SK-N-SH treated with all-trans-retinoic acid at 6 μM for 48 hours (cell line): ENCODE measurements at regions not wholly inside any gene's neighbourhood (a gene's known extent, or its start where the extent isn't known, plus 50 kb on each side); places are given as distances from the start of the nearest gene placed in this dataset.
"Not testable (repeated sequence)": the region's sequence is repeated elsewhere in the genome, so short reads cannot be mapped to it uniquely, and the experiment has no call there.

Experiments
- ARNTL ChIP-seq: fragments of 450-650 bp; formaldehyde crosslinking; IDR thresholded peaks from 2 replicates; pipeline ENCODE4 v1.5.0; 2020; ENCODE audit warnings: low read depth, mild to moderate bottlenecking, moderate library complexity, borderline replicate concordance
- BACH2 ChIP-seq: fragments of 250-450 bp; sonication (Bioruptor Pico); IDR thresholded peaks from 2 replicates; pipeline ENCODE4 v1.9.0; 2021; ENCODE audit warnings: mild to moderate bottlenecking, borderline replicate concordance
- CSDC2 ChIP-seq: fragments of 250-450 bp; sonication (Bioruptor Pico); IDR thresholded peaks from 2 replicates; pipeline ENCODE4 v1.5.0; 2020; ENCODE audit warnings: mild to moderate bottlenecking, moderate library complexity
- ESRRG ChIP-seq: fragments of 250-450 bp; sonication (Bioruptor Pico); IDR thresholded peaks from 2 replicates; pipeline ENCODE4 v1.6.1; 2021; ENCODE audit warnings: mild to moderate bottlenecking
- GLIS3 ChIP-seq: fragments of 250-450 bp; sonication (Bioruptor Pico); IDR thresholded peaks from 2 replicates; pipeline ENCODE4 v1.5.0; 2020; ENCODE audit warnings: mild to moderate bottlenecking, moderate library complexity
- ISL1 ChIP-seq: fragments of 250-450 bp; sonication (Bioruptor Pico); IDR thresholded peaks from 2 replicates; pipeline ENCODE4 v2.1.2; 2022; ENCODE audit warnings: mild to moderate bottlenecking, moderate library complexity
- PATZ1 ChIP-seq: fragments of 250-450 bp; sonication (Bioruptor Pico); IDR thresholded peaks from 2 replicates; pipeline ENCODE4 v1.8.0; 2020; ENCODE audit warnings: mild to moderate bottlenecking, moderate library complexity, borderline replicate concordance
- PPARA ChIP-seq: fragments of 250-450 bp; sonication (Bioruptor Pico); IDR thresholded peaks from 2 replicates; pipeline ENCODE4 v1.5.0; 2020; ENCODE audit warnings: mild to moderate bottlenecking, borderline replicate concordance
- SNAI2 ChIP-seq: fragments of 250-450 bp; sonication (Bioruptor Pico); IDR thresholded peaks from 2 replicates; pipeline ENCODE4 v1.5.0; 2020; ENCODE audit warnings: mild to moderate bottlenecking, moderate library complexity
- TSHZ2 ChIP-seq: fragments of 250-450 bp; sonication (Bioruptor Pico); IDR thresholded peaks from 2 replicates; pipeline ENCODE4 v1.5.0; 2020; ENCODE audit warnings: mild to moderate bottlenecking, moderate library complexity
- ZFP3 ChIP-seq: fragments of 250-450 bp; sonication (Bioruptor Pico); IDR thresholded peaks from 2 replicates; pipeline ENCODE4 v1.5.0; 2020; ENCODE audit warnings: mild to moderate bottlenecking, moderate library complexity
- ZFP30 ChIP-seq: fragments of 450-650 bp; formaldehyde crosslinking; IDR thresholded peaks from 2 replicates; pipeline ENCODE4 v1.5.0; 2022; ENCODE audit warnings: mild to moderate bottlenecking, moderate library complexity
- ZNF565 ChIP-seq: fragments of 450-650 bp; formaldehyde crosslinking; conservative IDR thresholded peaks from 2 replicates; pipeline ENCODE4 v1.5.0; 2020; ENCODE audit warnings: low read depth, mild to moderate bottlenecking, moderate library complexity
- TF ChIP-seq, protein P1 (sequence below): fragments of 250-450 bp; sonication (Bioruptor Pico); IDR thresholded peaks from 2 replicates; pipeline ENCODE4 v1.5.1; 2021; ENCODE audit warnings: mild to moderate bottlenecking, moderate library complexity

DNA sequence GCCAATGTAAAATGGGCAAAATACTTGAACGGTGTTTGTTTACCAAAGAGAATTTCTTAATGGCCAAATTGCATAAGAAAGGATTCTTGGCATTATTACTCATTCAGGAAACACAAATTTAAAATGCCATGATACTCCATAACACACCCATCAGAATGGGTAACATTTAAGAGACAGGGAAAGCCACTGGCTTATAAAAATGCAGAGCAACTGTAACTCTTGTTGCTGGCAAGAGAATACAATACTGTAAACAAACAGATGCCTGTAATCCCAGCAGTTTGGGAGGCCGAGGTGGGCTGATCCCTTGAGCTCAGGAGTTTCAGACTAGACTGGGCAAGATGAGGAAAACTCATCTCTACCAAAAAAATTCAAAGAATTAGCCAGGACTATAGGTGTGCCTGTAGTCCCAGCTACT lies 125.8 kb upstream of the NBPF11 start:
- TF ChIP-seq SNAI2 (CRISPR knock-in tag); PATZ1 (CRISPR knock-in tag); TSHZ2; CSDC2 (CRISPR knock-in tag); ARNTL (CRISPR knock-in tag); ISL1; ZNF565 (CRISPR knock-in tag); PPARA (CRISPR knock-in tag); GLIS3; ESRRG (CRISPR knock-in tag); ZFP3; BACH2 (CRISPR knock-in tag); ZFP30 (CRISPR knock-in tag): not testable (repeated sequence)
- TF ChIP-seq, protein P1, sequence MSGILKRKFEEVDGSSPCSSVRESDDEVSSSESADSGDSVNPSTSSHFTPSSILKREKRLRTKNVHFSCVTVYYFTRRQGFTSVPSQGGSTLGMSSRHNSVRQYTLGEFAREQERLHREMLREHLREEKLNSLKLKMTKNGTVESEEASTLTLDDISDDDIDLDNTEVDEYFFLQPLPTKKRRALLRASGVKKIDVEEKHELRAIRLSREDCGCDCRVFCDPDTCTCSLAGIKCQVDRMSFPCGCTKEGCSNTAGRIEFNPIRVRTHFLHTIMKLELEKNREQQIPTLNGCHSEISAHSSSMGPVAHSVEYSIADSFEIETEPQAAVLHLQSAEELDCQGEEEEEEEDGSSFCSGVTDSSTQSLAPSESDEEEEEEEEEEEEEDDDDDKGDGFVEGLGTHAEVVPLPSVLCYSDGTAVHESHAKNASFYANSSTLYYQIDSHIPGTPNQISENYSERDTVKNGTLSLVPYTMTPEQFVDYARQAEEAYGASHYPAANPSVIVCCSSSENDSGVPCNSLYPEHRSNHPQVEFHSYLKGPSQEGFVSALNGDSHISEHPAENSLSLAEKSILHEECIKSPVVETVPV (CRISPR knock-in tag), result not testable (repeated sequence)
